ENCODE measurements at regions not wholly inside any gene's neighbourhood (a gene's known extent, or its start where the extent isn't known, plus 50 kb on each side); places are given as distances from the start of the nearest gene placed in this dataset.

DNA sequence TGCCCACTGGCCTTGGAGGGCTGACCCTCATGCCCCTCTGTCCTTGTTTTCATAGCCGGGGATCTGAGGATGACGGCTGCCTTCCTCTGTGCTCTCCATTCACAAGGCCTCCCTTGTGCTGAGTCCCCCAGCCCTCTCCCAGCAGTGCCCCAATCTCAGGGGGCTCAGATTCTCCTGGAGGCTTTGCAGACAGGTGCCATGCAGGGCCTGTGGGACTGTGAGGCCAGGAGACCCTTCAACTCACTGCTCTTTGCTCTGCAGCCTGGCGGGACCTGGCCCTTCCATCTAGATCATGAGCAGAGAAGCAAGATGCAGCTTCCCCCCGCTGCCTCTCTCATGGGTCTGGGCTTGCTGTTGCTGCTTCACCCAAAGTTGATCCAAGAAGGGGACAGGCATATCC, 356.0 kb downstream of the BCL11B start:
- no peak for FAIRE-seq
- Histone ChIP-seq H3K4me2 (ENCODE audit: insufficient read depth, low read length) (no peak overlapping the region), H3K9ac (replicated peaks; ENCODE audit: extremely low read depth, insufficient read depth, low read length) (no peak overlapping the region), H3K27ac (ENCODE audit: insufficient read depth, low read depth, low read length) (no peak overlapping the region), H3K36me3 (ENCODE audit: control insufficient read depth in 2 of 2, extremely low read depth in 1 of 2, insufficient read depth in 2 of 2, low read length in 2 of 2) (no peaks in the 10 kb centered on the region), H3K4me1 (ENCODE audit: control insufficient read depth, extremely low read depth, insufficient read depth, low read length) (no peaks in the 10 kb centered on the region), H2AFZ (ENCODE audit: low read depth, low read length) (no peak overlapping the region), H3K4me3 (replicated peaks in 1 of 3; ENCODE audit: insufficient read depth in 1 of 3, low read depth in 1 of 3, low read length in 3 of 3) (no peak overlapping the region), H3K9me3 (replicated peaks; ENCODE audit: control insufficient read depth, insufficient read depth, low read length) (peaks cover 8% of the 10 kb centered on the region), H3K9me1 (replicated peaks; ENCODE audit: control insufficient read depth, extremely low read depth, insufficient read depth, low read length) (no peaks in the 10 kb centered on the region), H3K79me2 (ENCODE audit: control insufficient read depth, insufficient read depth, low read length) (no peaks in the 10 kb centered on the region), H4K20me1 (replicated peaks; ENCODE audit: control insufficient read depth, extremely low read depth, insufficient read depth, low read length) (no peaks in the 10 kb centered on the region), H3K27me3 (ENCODE audit: control insufficient read depth in 2 of 2, insufficient read depth in 2 of 2, low read length in 2 of 2) (no peaks in the 10 kb centered on the region)
- TF ChIP-seq FOS (IDR thresholded peaks at IDR 0.05; ENCODE audit: borderline replicate concordance, insufficient read depth, low read length) (no peak), EZH2 (IDR thresholded peaks at IDR 0.05; ENCODE audit: borderline replicate concordance, low read depth, low read length, severe bottlenecking) (no peak), GATA2 (IDR thresholded peaks at IDR 0.05; ENCODE audit: insufficient read depth, insufficient read length, low read depth, low read length) (no peak), POLR2A (IDR thresholded peaks at IDR 0.05; ENCODE audit: low read depth, low read length) (no peak)
- TF ChIP-seq, protein P1, sequence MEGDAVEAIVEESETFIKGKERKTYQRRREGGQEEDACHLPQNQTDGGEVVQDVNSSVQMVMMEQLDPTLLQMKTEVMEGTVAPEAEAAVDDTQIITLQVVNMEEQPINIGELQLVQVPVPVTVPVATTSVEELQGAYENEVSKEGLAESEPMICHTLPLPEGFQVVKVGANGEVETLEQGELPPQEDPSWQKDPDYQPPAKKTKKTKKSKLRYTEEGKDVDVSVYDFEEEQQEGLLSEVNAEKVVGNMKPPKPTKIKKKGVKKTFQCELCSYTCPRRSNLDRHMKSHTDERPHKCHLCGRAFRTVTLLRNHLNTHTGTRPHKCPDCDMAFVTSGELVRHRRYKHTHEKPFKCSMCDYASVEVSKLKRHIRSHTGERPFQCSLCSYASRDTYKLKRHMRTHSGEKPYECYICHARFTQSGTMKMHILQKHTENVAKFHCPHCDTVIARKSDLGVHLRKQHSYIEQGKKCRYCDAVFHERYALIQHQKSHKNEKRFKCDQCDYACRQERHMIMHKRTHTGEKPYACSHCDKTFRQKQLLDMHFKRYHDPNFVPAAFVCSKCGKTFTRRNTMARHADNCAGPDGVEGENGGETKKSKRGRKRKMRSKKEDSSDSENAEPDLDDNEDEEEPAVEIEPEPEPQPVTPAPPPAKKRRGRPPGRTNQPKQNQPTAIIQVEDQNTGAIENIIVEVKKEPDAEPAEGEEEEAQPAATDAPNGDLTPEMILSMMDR (IDR thresholded peaks at IDR 0.05; ENCODE audit: extremely low read depth in 1 of 2, insufficient read depth in 1 of 2, low read depth in 1 of 2, low read length in 2 of 2): no peak
- no peak for DNase-seq (ENCODE audit: low read depth, low spot score)
- ChIA-PET CTCF (no interaction called here), POLR2A (no interaction called here)
- intact Hi-C loops (cut with micrococcal nuclease): no loop called here
- dilution Hi-C loops (cut with MboI; ENCODE audit: extremely low pct_ligation_motif_present, low sequenced_read_pairs): no loop called here
- BruUV-seq (replicated peaks): no TSS peak

DNA sequence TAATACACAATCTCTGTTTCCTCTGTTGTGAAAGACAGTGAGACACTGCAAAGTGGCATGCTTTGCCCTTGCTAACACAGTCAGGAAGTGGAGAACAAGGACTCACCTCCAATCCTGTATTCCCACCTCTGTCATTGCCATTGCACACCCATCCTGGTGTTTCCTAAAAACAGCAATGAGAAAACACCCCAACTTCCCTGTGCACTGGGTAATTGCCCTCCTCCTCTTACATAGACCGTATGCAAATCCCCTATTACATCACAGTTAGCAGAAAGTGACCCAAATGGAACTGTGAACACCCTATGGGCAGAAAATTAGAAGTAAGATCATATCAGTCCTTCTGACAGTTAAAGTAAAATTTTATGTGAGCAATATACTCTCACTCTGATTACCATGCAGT, 355.5 kb downstream of the BCL11B start:
- ChIA-PET POLR2A (no interaction called here), CTCF (no interaction called here)
- no peaks in the 10 kb centered on the region for H4K20me1 ChIP-seq (replicated peaks; ENCODE audit: control insufficient read depth, extremely low read depth, insufficient read depth, low read length)
- BruUV-seq (replicated peaks): no TSS peak
- no peaks in the 10 kb centered on the region for H3K4me1 ChIP-seq (ENCODE audit: control insufficient read depth, extremely low read depth, insufficient read depth, low read length)
- intact Hi-C loops (cut with micrococcal nuclease) (no loop called here), dilution Hi-C loops (cut with MboI; ENCODE audit: extremely low pct_ligation_motif_present, low sequenced_read_pairs) (no loop called here)
- H3K4me3 ChIP-seq (replicated peaks in 1 of 3; ENCODE audit: insufficient read depth in 1 of 3, low read depth in 1 of 3, low read length in 3 of 3): no peak overlapping the region
- H3K79me2 ChIP-seq (ENCODE audit: control insufficient read depth, insufficient read depth, low read length): no peaks in the 10 kb centered on the region
- H3K4me2 ChIP-seq (ENCODE audit: insufficient read depth, low read length): no peak overlapping the region
- H3K36me3 ChIP-seq (ENCODE audit: control insufficient read depth in 2 of 2, extremely low read depth in 1 of 2, insufficient read depth in 2 of 2, low read length in 2 of 2): no peaks in the 10 kb centered on the region
- no peak overlapping the region for H3K9ac ChIP-seq (replicated peaks; ENCODE audit: extremely low read depth, insufficient read depth, low read length)
- FAIRE-seq: no peak
- no peak overlapping the region for H2AFZ ChIP-seq (ENCODE audit: low read depth, low read length)
- DNase-seq (ENCODE audit: low read depth, low spot score): no peak
- H3K9me3 ChIP-seq (replicated peaks; ENCODE audit: control insufficient read depth, insufficient read depth, low read length): peaks cover 8% of the 10 kb centered on the region
- TF ChIP-seq POLR2AphosphoS5 (IDR thresholded peaks at IDR 0.05; ENCODE audit: insufficient read depth, low read depth, low read length): no peak
- H3K9me1 ChIP-seq (replicated peaks; ENCODE audit: control insufficient read depth, extremely low read depth, insufficient read depth, low read length): no peaks in the 10 kb centered on the region
- H3K27ac ChIP-seq (ENCODE audit: insufficient read depth, low read depth, low read length): no peak overlapping the region
- no peaks in the 10 kb centered on the region for H3K27me3 ChIP-seq (ENCODE audit: control insufficient read depth in 2 of 2, insufficient read depth in 2 of 2, low read length in 2 of 2)
